Hematopoietic multipotent progenitor cell treated with erythropoietin and hydrocortisone succinate and interleukin-3 and kit ligand, for 4 days (in vitro differentiated cells): ENCODE measurements at regions not wholly inside any gene's neighbourhood (a gene's known extent, or its start where the extent isn't known, plus 50 kb on each side); places are given as distances from the start of the nearest gene placed in this dataset.
A peak's percentile ranks its signal among the peaks of the same experiment; 100 is the strongest.

Experiments
- DNase-seq: peaks from one replicate; pipeline ENCODE4 v3.0.0-alpha.2; 2015

DNA sequence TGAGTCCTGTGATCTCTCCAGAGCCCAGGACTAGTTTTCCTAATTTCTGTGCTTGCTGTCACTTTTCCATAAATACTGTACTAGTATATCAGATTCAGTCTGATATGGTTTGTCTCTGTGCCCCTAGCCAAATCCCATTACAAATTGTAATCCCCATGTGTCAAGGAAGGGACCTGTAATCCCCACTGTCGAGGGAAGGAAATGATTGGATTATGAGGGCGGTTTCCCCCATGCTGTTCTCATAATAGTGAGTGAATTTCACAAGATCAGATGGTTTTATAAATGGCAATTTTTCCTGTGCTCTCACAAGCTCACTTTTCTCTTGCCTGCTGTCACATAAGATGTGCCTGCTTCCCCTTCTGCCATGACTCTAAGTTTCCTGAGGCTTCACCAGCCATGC, 54.8 kb upstream of the IFRD1 start:
- DNase-seq = no peak

DNA sequence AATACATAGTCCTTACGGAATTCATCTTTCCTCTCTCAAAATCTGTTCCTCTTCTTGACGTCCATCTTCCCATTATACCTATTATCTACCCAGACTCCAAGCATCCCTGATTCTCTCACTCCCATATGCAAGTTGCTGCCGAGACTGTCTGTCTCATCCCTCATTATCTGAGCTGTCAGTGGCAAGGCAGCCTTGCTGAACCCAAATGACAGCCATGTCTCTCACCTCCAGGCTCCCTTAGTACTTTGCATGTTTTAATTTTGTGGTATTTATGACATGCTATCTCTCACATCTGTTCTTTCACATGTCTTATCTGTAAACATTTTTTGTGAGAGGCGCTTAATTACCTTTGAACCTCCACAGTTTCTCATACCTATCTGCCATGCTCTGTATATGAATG, 54.4 kb upstream of the IFRD1 start:
- no peak for DNase-seq

DNA sequence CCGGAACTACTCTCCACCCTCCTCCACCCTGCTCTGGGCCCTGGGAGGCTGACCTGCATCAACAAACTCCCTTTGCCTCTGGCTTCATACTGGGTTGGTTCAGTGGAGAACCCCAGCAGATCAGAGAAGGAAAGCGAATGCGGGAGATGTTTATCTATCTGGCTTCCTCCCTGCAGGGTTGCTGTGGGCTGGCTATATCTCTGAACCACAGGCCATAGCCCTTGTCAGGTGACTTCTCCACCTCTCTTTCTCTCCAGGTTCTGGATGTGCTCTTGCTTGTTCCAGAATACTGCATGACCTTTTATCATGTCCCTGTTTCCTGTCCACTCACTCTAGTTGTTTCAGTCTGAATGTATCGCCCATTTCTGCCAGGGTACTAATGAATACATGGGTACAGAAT, 51.7 kb upstream of the IFRD1 start:
- DNase-seq = peak; percentile 83

DNA sequence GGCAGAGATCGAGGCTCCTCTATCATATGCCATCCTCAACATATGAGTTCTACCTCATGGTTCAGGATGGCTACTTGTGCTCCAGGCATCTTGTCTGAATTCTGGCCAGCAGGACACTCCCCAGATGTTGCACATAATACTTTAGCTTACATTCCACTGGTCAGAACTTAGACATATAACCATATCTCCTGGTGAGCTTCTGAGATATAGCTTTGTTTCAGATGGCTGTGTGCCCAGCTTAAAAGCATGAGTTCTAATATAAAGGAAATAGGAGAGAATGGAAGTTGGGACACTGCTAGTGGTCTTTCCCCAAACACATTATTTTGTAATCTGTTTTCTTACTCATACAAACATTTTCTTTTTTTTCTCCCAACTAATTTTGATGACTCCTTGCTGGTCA, 50.8 kb upstream of the IFRD1 start:
- no peak for DNase-seq

DNA sequence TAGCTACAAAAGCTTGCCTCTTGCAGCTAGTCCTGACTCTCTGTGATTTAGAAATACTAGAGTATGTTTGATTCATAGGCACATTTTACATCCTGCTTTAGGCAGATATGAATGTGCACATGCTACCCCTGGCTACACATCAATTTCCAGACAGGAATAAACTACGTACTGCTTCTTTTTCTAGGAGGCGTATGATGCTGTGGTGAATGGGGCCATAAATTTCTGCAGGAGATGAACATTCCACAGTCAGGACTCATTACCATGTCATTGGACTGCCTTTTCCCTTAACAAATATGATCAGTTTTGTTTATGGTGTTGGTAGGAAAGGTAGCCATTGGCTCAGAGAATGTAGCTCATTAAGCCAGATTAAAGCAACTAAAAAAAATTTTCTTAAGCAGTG, 50.1 kb upstream of the IFRD1 start:
- DNase-seq = no peak
